ENCODE measurements at regions not wholly inside any gene's neighbourhood (a gene's known extent, or its start where the extent isn't known, plus 50 kb on each side); places are given as distances from the start of the nearest gene placed in this dataset.
A peak's percentile ranks its signal among the peaks of the same experiment; 100 is the strongest.
"Not testable (repeated sequence)": the region's sequence is repeated elsewhere in the genome, so short reads cannot be mapped to it uniquely, and the experiment has no call there.

DNA sequence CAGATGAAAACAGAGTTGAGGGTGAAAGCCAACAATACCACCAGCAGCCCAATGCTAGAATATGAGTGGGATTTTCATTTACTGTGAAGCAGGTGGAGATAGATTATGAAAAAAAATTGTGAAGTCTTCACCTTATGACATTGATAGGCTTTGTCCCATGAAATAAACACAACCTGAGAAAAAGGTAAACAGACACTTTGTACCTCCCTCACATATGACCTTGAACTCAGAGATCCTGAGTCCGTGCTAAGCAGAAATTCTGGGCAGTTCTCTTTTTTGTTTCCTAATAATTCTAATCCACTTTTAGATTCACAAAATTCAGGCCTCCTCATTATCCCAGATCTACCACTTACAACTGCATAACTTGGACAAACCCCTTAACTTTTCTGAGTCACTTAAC, 127.3 kb upstream of the RORB start:
- no peak for DNase-seq

DNA sequence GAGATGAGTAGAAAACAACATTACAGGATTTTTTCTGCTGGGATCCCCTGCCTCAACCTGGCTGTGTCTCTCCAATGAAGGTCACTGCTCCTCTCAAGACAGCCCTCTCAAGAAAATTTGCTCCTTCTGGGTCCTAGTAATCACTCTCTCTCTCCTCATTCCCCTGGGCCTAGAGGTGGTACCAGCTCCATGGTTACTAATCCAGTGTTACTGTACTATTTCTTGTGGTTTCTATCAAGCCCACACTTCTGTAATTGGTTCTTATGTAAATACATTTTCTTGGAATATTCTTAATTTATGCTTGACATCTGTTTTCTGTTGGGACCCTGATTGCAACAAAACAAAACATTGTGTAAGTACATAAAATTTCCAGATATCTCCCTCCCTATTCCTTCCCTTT, 123.8 kb upstream of the RORB start:
- no peak for DNase-seq

DNA sequence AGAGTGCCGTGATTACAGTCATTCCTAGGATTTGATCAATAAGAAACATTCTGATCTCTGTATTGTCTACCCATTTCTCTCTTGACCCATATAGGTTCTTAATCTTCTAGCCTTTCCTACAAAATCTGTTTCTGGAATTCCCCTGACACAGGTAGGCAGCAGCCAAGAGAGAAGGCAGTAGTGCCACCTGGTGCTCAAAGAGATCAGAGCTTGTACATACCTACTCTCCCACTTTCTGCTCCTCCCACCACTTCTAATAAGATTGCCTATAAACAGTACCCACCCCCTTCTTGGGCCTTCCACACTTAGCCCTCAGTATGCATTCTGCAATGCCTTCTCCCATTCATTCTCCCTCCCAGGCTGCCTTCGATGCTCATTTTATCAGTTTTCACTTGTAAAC, 117.4 kb upstream of the RORB start:
- peak; percentile 5 for DNase-seq

DNA sequence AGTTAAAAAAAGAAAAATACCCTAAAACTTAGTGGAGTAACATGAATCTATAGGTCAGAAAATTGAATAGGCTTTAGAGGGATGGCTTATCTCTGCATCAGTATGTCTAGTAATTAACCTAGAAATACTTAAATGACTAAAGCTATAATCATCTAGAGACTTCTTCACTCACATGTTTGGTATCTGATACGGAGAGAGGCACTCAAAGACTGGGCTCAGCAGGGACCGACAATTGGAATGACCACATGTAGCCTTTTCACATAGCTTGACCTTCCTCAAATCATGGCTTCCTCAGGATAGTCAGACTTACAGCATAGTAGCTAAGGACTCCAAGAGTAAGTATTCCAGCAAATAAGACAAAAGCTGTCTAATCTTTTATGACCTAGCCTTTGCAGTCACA, 105.3 kb upstream of the RORB start:
- DNase-seq, result no peak

DNA sequence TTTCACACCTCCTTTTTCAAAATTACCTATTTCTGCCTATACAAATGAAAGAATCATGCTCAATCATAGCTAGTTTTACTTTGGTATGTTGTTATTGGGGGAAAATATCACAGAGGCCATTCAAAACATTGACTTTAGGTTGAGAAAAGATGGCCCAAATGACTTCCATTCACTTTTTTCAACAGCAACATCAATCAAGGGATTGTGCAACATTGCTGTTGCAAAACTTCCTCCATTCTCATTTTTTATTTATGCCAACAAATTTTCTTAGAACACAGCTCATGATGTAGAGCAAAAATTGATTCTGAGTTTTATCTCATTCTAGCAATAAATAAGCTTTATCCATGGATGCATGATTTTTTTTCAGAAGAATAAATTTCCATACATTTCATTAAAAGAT, 93.6 kb upstream of the RORB start:
- DNase-seq, result no peak

DNA sequence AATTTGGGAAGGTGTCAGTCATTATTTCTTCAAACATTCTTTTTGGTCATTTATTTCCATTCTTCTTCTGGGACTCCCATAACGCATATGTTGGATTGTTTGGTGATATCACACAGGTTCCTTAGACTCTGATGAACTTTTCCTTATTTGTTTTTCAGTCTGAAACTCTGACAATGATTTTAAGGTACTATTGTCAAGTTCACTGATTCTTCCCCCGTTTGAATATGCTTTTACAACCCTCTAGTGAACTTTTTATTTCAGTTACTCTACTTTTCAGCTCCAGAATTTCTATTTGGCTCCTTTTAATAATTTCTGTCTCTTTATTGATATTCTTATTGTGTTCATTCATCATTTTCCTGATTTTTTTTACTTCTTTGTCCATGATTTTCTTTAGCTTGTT, 92.5 kb upstream of the RORB start:
- no peak for DNase-seq

DNA sequence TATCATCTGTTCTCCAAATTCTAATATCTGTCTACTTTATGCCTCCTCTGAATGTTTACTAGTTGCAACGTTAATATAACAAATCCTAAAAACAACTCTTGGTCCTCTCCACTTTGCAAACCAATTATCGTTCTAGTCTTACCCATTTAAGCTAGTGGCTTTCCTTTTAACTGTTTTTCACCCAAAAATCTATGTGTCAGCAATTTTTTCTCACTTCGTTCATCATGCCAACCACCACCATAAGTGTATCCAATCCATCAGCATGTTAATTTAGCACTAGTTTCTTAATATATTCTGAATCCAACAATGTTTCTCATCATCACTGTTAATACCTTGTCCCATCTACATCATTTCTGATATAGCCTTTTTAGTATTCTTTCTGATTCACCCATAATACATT, 90.0 kb upstream of the RORB start:
- DNase-seq, result no peak

DNA sequence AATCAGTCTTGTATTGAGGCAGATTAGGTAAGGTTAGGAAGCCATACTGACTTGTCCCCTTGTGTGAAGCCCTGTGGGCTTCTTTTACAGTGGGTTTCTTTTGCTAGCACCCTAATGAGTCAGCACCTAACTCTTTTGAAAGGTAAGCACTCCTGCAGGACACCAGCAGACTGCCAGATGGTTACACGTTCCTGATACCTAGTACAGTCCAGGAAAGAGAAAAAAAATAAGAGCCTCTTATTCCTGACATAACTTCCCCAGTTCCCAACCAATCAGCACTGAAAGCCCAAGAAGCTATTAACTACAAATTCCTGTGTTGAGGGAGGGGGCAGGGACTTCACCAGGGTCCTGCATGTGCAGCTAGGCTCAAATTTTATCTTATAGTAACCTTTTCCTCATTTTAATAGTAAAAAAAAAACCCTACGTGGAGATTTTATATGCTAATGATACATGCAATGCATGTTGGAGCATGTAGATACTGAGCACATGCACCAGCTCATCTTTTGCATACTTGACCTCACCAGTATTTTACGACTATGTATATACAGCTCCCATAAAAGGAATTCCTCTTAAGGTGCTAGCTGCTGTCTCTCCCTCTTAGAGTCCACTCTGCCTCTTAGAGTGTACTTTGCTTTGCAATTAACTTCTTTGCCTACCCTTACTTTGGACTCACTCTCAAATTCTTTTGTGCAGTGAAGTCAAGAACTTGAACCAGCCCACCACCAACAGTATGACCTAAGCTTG, 84.7 kb upstream of the RORB start:
- no peak for DNase-seq

DNA sequence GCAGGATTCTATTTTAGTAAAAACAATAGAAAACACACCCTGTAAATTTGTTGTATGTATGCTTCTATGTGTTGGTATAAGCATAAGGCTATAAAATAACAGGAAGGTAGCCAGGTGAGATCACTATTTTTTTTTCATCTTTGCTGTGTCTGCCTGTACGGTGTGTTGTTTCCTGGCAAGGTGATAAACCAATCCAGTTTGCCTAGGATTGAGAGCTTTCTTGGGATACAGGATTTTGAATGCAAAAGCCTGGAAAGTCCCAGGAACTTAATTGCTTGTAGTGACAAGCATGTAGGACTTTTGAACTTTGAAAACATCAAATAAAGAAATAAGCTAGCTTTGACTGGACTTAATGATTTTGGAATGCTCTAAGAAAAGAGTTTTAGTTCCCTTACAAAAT, 83.3 kb upstream of the RORB start:
- no peak for DNase-seq

DNA sequence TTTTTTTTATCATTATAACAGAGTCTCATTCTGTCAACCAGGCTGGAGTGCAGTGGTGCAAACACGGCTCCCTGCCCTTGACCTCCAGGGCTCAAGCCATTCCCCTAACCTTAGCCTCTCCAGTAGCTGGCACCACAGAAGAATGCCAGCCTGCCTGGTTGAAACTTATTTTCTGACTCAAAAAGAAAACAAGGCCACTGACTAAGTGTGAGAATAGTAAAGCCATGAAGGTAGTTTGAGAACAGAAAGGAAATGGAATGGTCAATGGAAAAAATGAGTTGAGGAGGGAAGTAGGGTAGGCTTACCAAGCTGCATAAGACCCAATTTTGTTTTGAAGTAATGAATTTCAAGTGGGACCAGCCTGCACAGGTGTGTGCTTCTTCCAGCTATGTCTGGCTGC, 82.8 kb upstream of the RORB start:
- no peak for DNase-seq

DNA sequence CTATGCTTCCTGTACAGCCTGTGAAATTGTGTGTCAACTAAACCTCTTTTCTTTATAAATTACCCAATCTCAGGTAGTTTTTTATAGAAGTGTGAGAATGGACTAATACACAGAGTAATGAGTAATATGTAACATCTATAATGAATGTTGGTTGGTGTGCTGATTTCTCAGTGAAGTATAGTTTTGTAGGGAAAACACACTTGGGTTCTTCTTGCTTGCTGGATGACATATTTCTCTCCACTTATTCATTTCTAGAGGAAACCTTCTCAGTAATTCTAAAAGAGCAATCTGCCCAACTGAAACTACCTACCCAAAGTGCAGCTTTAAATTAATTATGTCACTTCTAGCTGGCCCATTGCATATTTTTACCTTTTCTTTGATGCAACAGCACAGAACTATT, 81.1 kb upstream of the RORB start:
- no peak for DNase-seq

DNA sequence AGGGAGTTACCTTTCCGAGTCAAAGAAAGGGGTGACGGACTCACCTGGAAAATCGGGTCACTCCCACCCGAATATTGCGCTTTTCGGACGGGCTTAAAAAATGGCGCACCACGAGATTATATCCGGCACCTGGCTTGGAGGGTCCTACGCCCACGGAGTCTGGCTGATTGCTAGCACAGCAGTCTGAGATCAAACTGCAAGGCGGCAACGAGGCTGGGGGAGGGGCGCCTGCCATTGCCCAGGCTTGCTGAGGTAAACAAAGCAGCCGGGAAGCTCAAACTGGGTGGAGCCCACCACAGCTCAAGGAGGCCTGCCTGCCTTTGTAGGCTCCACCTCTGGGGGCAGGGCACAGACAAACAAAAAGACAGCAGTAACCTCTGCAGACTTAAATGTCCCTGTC, 72.6 kb upstream of the RORB start:
- DNase-seq, result not testable (repeated sequence)

DNA sequence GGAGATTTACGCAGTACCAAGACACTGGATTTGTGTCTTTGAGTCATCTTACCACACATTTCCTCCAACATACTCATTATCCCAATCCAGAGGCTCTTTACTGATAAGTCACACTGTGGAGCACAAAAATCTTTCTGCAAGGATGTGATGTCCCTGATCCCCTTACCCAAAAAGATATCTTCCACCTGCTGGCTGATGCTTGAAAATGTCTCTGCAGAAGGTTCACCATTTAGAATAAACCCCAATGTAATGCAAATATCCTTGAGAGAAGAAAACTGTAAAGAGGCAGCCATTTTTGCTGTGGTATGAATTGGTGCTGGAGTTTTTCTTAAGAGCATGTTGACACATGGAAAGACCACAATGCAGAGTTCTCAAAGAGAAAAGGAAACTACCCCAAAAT, 65.7 kb upstream of the RORB start:
- DNase-seq, result no peak

DNA sequence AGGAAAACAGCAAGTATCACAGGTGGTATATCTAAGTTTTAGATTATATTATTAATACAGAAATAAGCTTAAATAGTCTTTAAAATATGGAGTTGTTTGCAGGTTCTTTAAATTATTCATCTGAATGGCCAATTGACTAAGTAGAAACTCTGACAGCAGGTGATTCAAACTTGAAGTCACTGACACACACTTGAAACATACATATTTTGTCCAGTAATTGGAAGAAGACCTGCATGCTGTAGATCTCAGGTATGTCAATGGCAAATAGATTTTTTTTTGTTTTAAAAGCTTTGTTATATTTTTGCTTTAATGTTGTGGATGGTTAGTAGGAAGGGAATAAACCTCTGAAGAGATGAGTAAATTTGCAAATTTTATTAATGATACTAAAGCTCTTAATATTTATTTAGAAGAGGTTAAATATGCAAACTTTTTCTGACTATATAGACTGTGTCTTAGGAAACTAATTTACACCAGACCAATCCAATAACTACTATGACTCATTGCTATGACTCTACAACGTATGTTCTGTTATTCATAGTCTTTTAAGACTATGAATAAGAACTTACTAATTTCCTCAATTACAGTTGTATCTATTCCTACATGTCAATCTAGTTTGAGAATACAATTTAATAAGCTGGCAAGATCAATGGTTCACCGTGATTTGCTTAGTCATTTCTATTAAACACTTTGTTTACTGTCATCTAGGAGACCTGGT, 53.9 kb upstream of the RORB start:
- DNase-seq, result no peak

DNA sequence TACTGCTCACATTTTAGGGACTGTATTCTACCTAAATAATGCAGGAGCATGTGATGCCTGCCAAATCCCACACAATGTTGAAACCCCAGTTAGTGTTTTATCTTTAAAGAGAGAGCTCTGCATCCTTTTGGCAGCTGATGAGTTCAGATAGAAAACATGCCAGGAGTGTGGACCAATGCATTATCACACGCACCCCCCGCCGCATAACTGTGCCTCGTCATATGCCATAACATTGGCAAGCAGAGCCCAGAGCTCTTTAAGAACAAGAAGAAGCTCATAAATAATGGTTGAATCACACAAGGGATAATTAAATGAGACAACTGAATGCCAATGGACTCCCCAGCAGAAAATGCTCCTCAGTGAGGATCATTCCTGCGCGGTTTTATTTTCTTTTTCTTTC, 52.8 kb upstream of the RORB start:
- DNase-seq, result no peak

Measured in NCI-H2107 (cell line).